Esophagus (tissue), 2 donors: ENCODE measurements at regions not wholly inside any gene's neighbourhood (a gene's known extent, or its start where the extent isn't known, plus 50 kb on each side); places are given as distances from the start of the nearest gene placed in this dataset.

ENCODE experiments used
- H3K27ac ChIP-seq, 2 donors: one replicate each; pipeline ENCODE4 v1.5.1; 2013; ENCODE audit warnings: low read depth in 2 of 2, mild to moderate bottlenecking in 2 of 2, inconsistent platforms in 1 of 2, low read length in 1 of 2, moderate library complexity in 1 of 2
- H3K27me3 ChIP-seq, 2 donors: one replicate each; pipeline ENCODE4 v1.6.1; 2013; ENCODE audit warnings: low read length in 2 of 2, control low read depth in 1 of 2, mild to moderate bottlenecking in 1 of 2; ENCODE audit not compliant: insufficient read depth in 2 of 2, control insufficient read depth in 1 of 2
- H3K36me3 ChIP-seq, 2 donors: one replicate each; pipeline ENCODE4 v1.6.1; 2013; ENCODE audit warnings: low read length in 1 of 2; ENCODE audit not compliant: control insufficient read depth in 2 of 2, insufficient read depth in 2 of 2
- H3K4me1 ChIP-seq, 2 donors: one replicate each; pipeline ENCODE4 v1.6.1; 2013; ENCODE audit warnings: low read length in 1 of 2; ENCODE audit not compliant: control insufficient read depth in 2 of 2, insufficient read depth in 2 of 2
- H3K4me3 ChIP-seq, 2 donors: one replicate each; pipeline ENCODE4 v1.5.1; 2013; ENCODE audit warnings: low read length in 2 of 2, mild to moderate bottlenecking in 2 of 2, low read depth in 1 of 2, moderate library complexity in 1 of 2
- H3K9me3 ChIP-seq, 2 donors: one replicate each; pipeline ENCODE4 v1.6.1; 2013; ENCODE audit warnings: mild to moderate bottlenecking in 2 of 2, low read depth in 1 of 2, low read length in 1 of 2, moderate library complexity in 1 of 2; ENCODE audit not compliant: control insufficient read depth in 2 of 2, insufficient read depth in 1 of 2
- WGBS, 2 donors: extraction: QIAGEN DNeasy Blood & Tissue Kit; methylation state at CpG; one replicate each; pipeline ENCODE4 v1.1.7; 2013; 5-methylcytosine and 5-hydroxymethylcytosine counted together
- donor health status: healthy with polysubstance abuse.
- donor health status: Bipolar disorder and iron deficiency.

- Histone ChIP-seq H3K9me3 (no peaks in the 10 kb centered on the region), H3K4me1 (no peaks in the 10 kb centered on the region), H3K36me3 (no peaks in the 10 kb centered on the region), H3K27ac (no peak overlapping the region), H3K4me3 (no peak overlapping the region), H3K27me3 (no peaks in the 10 kb centered on the region)
- WGBS, 2 donors: 63 to 74% methylated on average over 2 of the region's 2 CpGs
Observed at GRCh38 chr1:117686907-117687306, 81.1 kb downstream of the TENT5C start.

- 46 to 54% methylated on average over 4 of the region's 4 CpGs for WGBS, 2 donors
- no peaks in the 10 kb centered on the region for H3K9me3 ChIP-seq
- H3K36me3 ChIP-seq: no peaks in the 10 kb centered on the region
- no peaks in the 10 kb centered on the region for H3K27me3 ChIP-seq
- no peak overlapping the region for H3K27ac ChIP-seq
- no peaks in the 10 kb centered on the region for H3K4me1 ChIP-seq
- no peak overlapping the region for H3K4me3 ChIP-seq
Observed at GRCh38 chr1:117689997-117690625, 84.3 kb downstream of the TENT5C start.

GRCh38 chr1:117691942-117692341 is 86.1 kb downstream of the TENT5C start:
- H3K27me3 ChIP-seq: no peaks in the 10 kb centered on the region
- no peak overlapping the region for H3K27ac ChIP-seq
- no peaks in the 10 kb centered on the region for H3K9me3 ChIP-seq
- WGBS, 2 donors: 95 to 100% methylated on average over 2 of the region's 2 CpGs
- no peaks in the 10 kb centered on the region for H3K36me3 ChIP-seq
- H3K4me3 ChIP-seq: no peak overlapping the region
- no peaks in the 10 kb centered on the region for H3K4me1 ChIP-seq

- no peaks in the 10 kb centered on the region for H3K27me3 ChIP-seq
- H3K27ac ChIP-seq: no peak overlapping the region
- H3K36me3 ChIP-seq: no peaks in the 10 kb centered on the region
- no peaks in the 10 kb centered on the region for H3K4me1 ChIP-seq
- H3K9me3 ChIP-seq: no peaks in the 10 kb centered on the region
- WGBS, 2 donors: 72 to 78% methylated on average over 3 of the region's 3 CpGs
- no peak overlapping the region for H3K4me3 ChIP-seq
Observed at GRCh38 chr1:117694543-117694942, 88.7 kb downstream of the TENT5C start.

GRCh38 chr1:117695796-117696490 is 90.1 kb downstream of the TENT5C start:
- Histone ChIP-seq H3K27me3 (no peaks in the 10 kb centered on the region), H3K4me3 (no peak overlapping the region), H3K27ac (peak overlapping the region; percentile 50 to 51), H3K9me3 (no peaks in the 10 kb centered on the region), H3K4me1 (no peaks in the 10 kb centered on the region), H3K36me3 (no peaks in the 10 kb centered on the region)
- WGBS, 2 donors: 56 to 57% methylated on average over 9 of the region's 9 CpGs

- no peaks in the 10 kb centered on the region for H3K4me1 ChIP-seq
- peak overlapping the region; percentile 50 to 51 for H3K27ac ChIP-seq
- no peaks in the 10 kb centered on the region for H3K9me3 ChIP-seq
- no peak overlapping the region for H3K4me3 ChIP-seq
- H3K27me3 ChIP-seq: no peaks in the 10 kb centered on the region
- no peaks in the 10 kb centered on the region for H3K36me3 ChIP-seq
- 68% methylated on average over 1 of the region's 1 CpG for WGBS, 2 donors
Observed at GRCh38 chr1:117696561-117696960, 90.7 kb downstream of the TENT5C start.

- Histone ChIP-seq H3K9me3 (no peaks in the 10 kb centered on the region), H3K27ac (no peak overlapping the region), H3K4me3 (no peak overlapping the region), H3K4me1 (no peaks in the 10 kb centered on the region), H3K27me3 (no peaks in the 10 kb centered on the region), H3K36me3 (no peaks in the 10 kb centered on the region)
Observed at GRCh38 chr1:117697220-117697781, 91.5 kb downstream of the TENT5C start.

- Histone ChIP-seq H3K4me1 (no peaks in the 10 kb centered on the region), H3K27ac (no peak overlapping the region), H3K4me3 (no peak overlapping the region), H3K9me3 (no peaks in the 10 kb centered on the region), H3K27me3 (no peaks in the 10 kb centered on the region), H3K36me3 (no peaks in the 10 kb centered on the region)
- WGBS, 2 donors: 51 to 56% methylated on average over 5 of the region's 5 CpGs
Observed at GRCh38 chr1:117698398-117699160, 92.7 kb downstream of the TENT5C start.

GRCh38 chr1:117699953-117700352 is 94.1 kb downstream of the TENT5C start:
- Histone ChIP-seq H3K9me3 (no peaks in the 10 kb centered on the region), H3K4me3 (no peak overlapping the region), H3K4me1 (no peaks in the 10 kb centered on the region), H3K27ac (no peak overlapping the region), H3K36me3 (no peaks in the 10 kb centered on the region), H3K27me3 (no peaks in the 10 kb centered on the region)
